HepG2 (cell line): ENCODE measurements at regions not wholly inside any gene's neighbourhood (a gene's known extent, or its start where the extent isn't known, plus 50 kb on each side); places are given as distances from the start of the nearest gene placed in this dataset.

Source experiments
- FOXM1 ChIP-seq: sonication (generic); formaldehyde crosslinking; IDR thresholded peaks from 2 replicates; pipeline ENCODE4 v1.5.0; 2020; ENCODE audit warnings: missing genetic modification reagents
- TF ChIP-seq, protein P1 (sequence below): IDR thresholded peaks from 2 replicates; pipeline ENCODE4 v1.6.1; 2016; ENCODE audit warnings: missing biosample characterization, missing genetic modification reagents, low read depth
- TF ChIP-seq, protein P2 (sequence below): sonication (generic); formaldehyde crosslinking; IDR thresholded peaks from 2 replicates; pipeline ENCODE4 v1.4.0; 2020; ENCODE audit warnings: missing genetic modification reagents
- TF ChIP-seq, protein P3 (sequence below): sonication (generic); formaldehyde crosslinking; IDR thresholded peaks from 2 replicates; pipeline ENCODE4 v1.8.1; 2023; ENCODE audit warnings: mild to moderate bottlenecking, inconsistent platforms, moderate library complexity, missing genetic modification reagents, borderline replicate concordance

DNA sequence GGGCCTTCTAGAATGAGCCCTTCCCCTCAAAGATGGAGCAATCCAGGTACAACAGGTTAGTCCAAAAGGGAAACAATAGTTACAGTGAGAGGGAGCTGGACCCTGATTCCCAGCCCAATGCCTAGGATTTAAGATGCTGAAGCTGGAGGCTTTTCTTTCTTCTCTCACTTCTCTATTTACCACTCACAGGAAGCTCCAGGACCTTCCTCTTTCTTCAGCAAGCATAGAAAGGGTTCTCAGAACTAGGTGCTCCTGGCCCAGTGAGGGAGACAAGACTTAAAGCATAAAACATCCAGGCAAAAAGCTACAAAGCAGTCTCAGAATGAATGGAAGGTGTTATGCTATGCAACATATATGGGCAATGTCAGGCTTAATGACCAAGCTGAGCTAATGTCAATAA is 279.0 kb downstream of the SRBD1 start:
- TF ChIP-seq, protein P1, sequence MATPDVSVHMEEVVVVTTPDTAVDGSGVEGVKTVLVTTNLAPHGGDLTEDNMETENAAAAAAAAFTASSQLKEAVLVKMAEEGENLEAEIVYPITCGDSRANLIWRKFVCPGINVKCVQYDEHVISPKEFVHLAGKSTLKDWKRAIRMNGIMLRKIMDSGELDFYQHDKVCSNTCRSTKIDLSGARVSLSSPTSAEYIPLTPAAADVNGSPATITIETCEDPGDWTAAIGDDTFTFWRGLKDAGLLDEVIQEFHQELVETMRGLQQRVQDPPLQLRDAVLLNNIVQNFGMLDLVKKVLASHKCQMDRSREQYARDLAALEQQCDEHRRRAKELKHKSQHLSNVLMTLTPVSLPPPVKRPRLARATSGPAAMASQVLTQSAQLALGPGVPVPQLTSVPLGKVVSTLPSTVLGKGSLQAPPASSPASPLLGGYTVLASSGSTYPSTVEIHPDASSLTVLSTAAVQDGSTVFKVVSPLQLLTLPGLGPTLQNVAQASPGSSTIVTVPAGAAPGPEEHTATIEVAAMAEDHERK (CRISPR knock-in tag) = no peak
- TF ChIP-seq, protein P2, sequence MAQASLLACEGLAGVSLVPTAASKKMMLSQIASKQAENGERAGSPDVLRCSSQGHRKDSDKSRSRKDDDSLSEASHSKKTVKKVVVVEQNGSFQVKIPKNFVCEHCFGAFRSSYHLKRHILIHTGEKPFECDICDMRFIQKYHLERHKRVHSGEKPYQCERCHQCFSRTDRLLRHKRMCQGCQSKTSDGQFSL = no peak
- TF ChIP-seq, protein P3, sequence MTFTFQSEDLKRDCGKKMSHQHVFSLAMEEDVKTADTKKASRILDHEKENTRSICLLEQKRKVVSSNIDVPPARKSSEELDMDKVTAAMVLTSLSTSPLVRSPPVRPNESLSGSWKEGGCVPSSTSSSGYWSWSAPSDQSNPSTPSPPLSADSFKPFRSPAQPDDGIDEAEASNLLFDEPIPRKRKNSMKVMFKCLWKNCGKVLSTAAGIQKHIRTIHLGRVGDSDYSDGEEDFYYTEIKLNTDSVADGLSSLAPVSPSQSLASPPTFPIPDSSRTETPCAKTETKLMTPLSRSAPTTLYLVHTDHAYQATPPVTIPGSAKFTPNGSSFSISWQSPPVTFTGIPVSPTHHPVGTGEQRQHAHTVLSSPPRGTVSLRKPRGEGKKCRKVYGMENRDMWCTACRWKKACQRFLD (CRISPR knock-in tag) = no peak
- TF ChIP-seq FOXM1 (CRISPR knock-in tag) = no peak
